Esophagus muscularis mucosa (tissue), 4 donors: ENCODE measurements at regions not wholly inside any gene's neighbourhood (a gene's known extent, or its start where the extent isn't known, plus 50 kb on each side); places are given as distances from the start of the nearest gene placed in this dataset.

Experiments used
- DNase-seq: peaks from one replicate; pipeline ENCODE4 v3.0.0-alpha.2; 2017; ENCODE audit errors: extremely low spot score
- H3K27ac ChIP-seq, 4 donors: fragments of 200-600 bp; sonication (generic); replicated peaks in 1 of 4; 1 replicate in 3 of 4; 2 replicates in 1 of 4; pipeline ENCODE4 v1.5.1; 2016 to 2019; ENCODE audit warnings: mild to moderate bottlenecking in 1 of 4
- H3K27me3 ChIP-seq, 4 donors: fragments of 200-600 bp; sonication (generic); one replicate each; pipeline versions ENCODE4 v1.5.1 to v1.6.0; 2016 to 2019
- H3K36me3 ChIP-seq, 4 donors: fragments of 200-600 bp; sonication (generic); one replicate each; pipeline ENCODE4 v1.5.1; 2016 to 2019
- H3K4me1 ChIP-seq, 4 donors: fragments of 200-600 bp; sonication (generic); one replicate each; pipeline ENCODE4 v1.5.1; 2016 to 2019
- H3K4me3 ChIP-seq, 4 donors: fragments of 200-600 bp; sonication (generic); 1 replicate in 2 of 4; 2 replicates in 2 of 4; pipeline ENCODE4 v1.5.1; 2016 to 2019; ENCODE audit warnings: mild to moderate bottlenecking in 4 of 4, moderate library complexity in 1 of 4
- H3K9me3 ChIP-seq, 4 donors: fragments of 200-600 bp; sonication (generic); 1 replicate in 3 of 4; 2 replicates in 1 of 4; pipeline ENCODE4 v1.5.1; 2016 to 2019
- CTCF ChIP-seq, 3 experiments: fragments of 200-600 bp in 2 of 3; fragments of 450-650 bp in 1 of 3; sonication (generic) in 2 of 3; IDR thresholded peaks; one replicate each; pipeline ENCODE4 v1.5.1; 2017 to 2019; ENCODE audit warnings: antibody characterized with exemption in 3 of 3, mild to moderate bottlenecking in 2 of 3, moderate library complexity in 1 of 3
- EP300 ChIP-seq: sonication (generic); formaldehyde crosslinking; IDR thresholded peaks from one replicate; pipeline ENCODE4 v1.6.1; 2017; ENCODE audit warnings: antibody characterized with exemption
- POLR2A ChIP-seq: fragments of 450-650 bp; IDR thresholded peaks from one replicate; pipeline ENCODE4 v1.6.1; 2017; ENCODE audit warnings: antibody characterized with exemption, moderate library complexity, mild to moderate bottlenecking, low read depth
- POLR2AphosphoS5 ChIP-seq, 2 donors: sonication (generic); formaldehyde crosslinking; IDR thresholded peaks; one replicate each; pipeline ENCODE4 v1.6.1; 2017; ENCODE audit warnings: antibody characterized with exemption in 2 of 2
- WGBS: methylation state at CpG from one replicate; pipeline ENCODE4 v1.1.5; 2018; 5-methylcytosine and 5-hydroxymethylcytosine counted together
- intact Hi-C: fragments of 100-400 bp; cut with DNase I; formaldehyde crosslinking; loops from one replicate; pipeline ENCODE4 v1.15.1; 2023

- no peaks in the 10 kb centered on the region for H3K36me3 ChIP-seq
- no peak for DNase-seq
- no peak overlapping the region for H3K4me3 ChIP-seq
- H3K4me1 ChIP-seq = no peaks in the 10 kb centered on the region
- intact Hi-C loops = no loop called here
- no peak overlapping the region for H3K27ac ChIP-seq
- H3K27me3 ChIP-seq = no peaks in the 10 kb centered on the region
- TF ChIP-seq POLR2A (no peak), POLR2AphosphoS5 (IDR thresholded peaks at IDR 0.05) (no peak), CTCF (IDR thresholded peaks at IDR 0.05) (no peak), EP300 (no peak)
- WGBS = 71% methylated on average over 1 of the region's 1 CpG
- H3K9me3 ChIP-seq = no peaks in the 10 kb centered on the region
Observed at GRCh38 chr10:111739874-111740139, 443.8 kb downstream of the GPAM start.

- Histone ChIP-seq H3K4me1 (no peaks in the 10 kb centered on the region), H3K27me3 (no peaks in the 10 kb centered on the region), H3K4me3 (no peak overlapping the region), H3K27ac (no peak overlapping the region), H3K9me3 (no peaks in the 10 kb centered on the region), H3K36me3 (no peaks in the 10 kb centered on the region)
- WGBS = 14% methylated on average over 2 of the region's 2 CpGs
- TF ChIP-seq POLR2A = no peak
- no peak for TF ChIP-seq CTCF (IDR thresholded peaks at IDR 0.05)
- no peak for TF ChIP-seq POLR2AphosphoS5 (IDR thresholded peaks at IDR 0.05)
- no peak for TF ChIP-seq EP300
- intact Hi-C loops = no loop called here
- no peak for DNase-seq
Observed at GRCh38 chr10:111745982-111746381, 437.6 kb downstream of the GPAM start.

- TF ChIP-seq POLR2AphosphoS5 (IDR thresholded peaks at IDR 0.05) (no peak), POLR2A (no peak), EP300 (no peak), CTCF (IDR thresholded peaks at IDR 0.05) (no peak)
- Histone ChIP-seq H3K36me3 (no peaks in the 10 kb centered on the region), H3K9me3 (peaks cover 0 to 2% (median 0%) of the 10 kb centered on the region in 4 donors), H3K4me1 (no peaks in the 10 kb centered on the region), H3K4me3 (no peak overlapping the region), H3K27me3 (no peaks in the 10 kb centered on the region), H3K27ac (no peak overlapping the region)
- intact Hi-C loops = no loop called here
- 70% methylated on average over 1 of the region's 1 CpG for WGBS
- no peak for DNase-seq
Observed at GRCh38 chr10:111747751-111748150, 435.8 kb downstream of the GPAM start.

GRCh38 chr10:111748184-111748583, 435.4 kb downstream of the GPAM start:
- Histone ChIP-seq H3K27ac (no peak overlapping the region), H3K36me3 (no peaks in the 10 kb centered on the region), H3K4me1 (no peaks in the 10 kb centered on the region), H3K27me3 (no peaks in the 10 kb centered on the region), H3K9me3 (peaks cover 0 to 4% (median 2%) of the 10 kb centered on the region in 4 donors), H3K4me3 (no peak overlapping the region)
- no peak for DNase-seq
- intact Hi-C loops = no loop called here
- TF ChIP-seq POLR2AphosphoS5 (IDR thresholded peaks at IDR 0.05) = no peak
- no peak for TF ChIP-seq CTCF (IDR thresholded peaks at IDR 0.05)
- no peak for TF ChIP-seq EP300
- TF ChIP-seq POLR2A = no peak
- 78% methylated on average over 2 of the region's 2 CpGs for WGBS

- H3K9me3 ChIP-seq = peaks cover 0 to 12% (median 2%) of the 10 kb centered on the region in 4 donors
- DNase-seq = no peak
- WGBS = 49% methylated on average over 2 of the region's 2 CpGs
- no peaks in the 10 kb centered on the region for H3K4me1 ChIP-seq
- no peak for TF ChIP-seq POLR2AphosphoS5 (IDR thresholded peaks at IDR 0.05)
- TF ChIP-seq EP300 = no peak
- no peak for TF ChIP-seq CTCF (IDR thresholded peaks at IDR 0.05)
- no peak for TF ChIP-seq POLR2A
- no peak overlapping the region for H3K27ac ChIP-seq
- no peak overlapping the region for H3K4me3 ChIP-seq
- intact Hi-C loops = loop anchor here (10.0 kb wide), 1 partner anchor 384 kb away; no protein-coding TSS in a partner anchor
- H3K36me3 ChIP-seq = no peaks in the 10 kb centered on the region
- no peaks in the 10 kb centered on the region for H3K27me3 ChIP-seq
Observed at GRCh38 chr10:111750165-111750849, 433.3 kb downstream of the GPAM start.
